Trophoblast cell (in vitro differentiated cells and primary cell): ENCODE measurements at regions not wholly inside any gene's neighbourhood (a gene's known extent, or its start where the extent isn't known, plus 50 kb on each side); places are given as distances from the start of the nearest gene placed in this dataset.

Experiments used
- DNase-seq, 2 donors: peaks; one replicate each; pipeline ENCODE4 v3.0.0-alpha.2; 2016
- H2AFZ ChIP-seq: 2 replicates; pipeline ENCODE4 v1.6.1; 2013; ENCODE audit warnings: low read length, moderate library complexity, mild to moderate bottlenecking; ENCODE audit not compliant: insufficient read depth, poor library complexity
- H2AK5ac ChIP-seq: 2 replicates; pipeline ENCODE4 v1.6.1; 2013; ENCODE audit warnings: mild to moderate bottlenecking, low read length
- H2BK120ac ChIP-seq: 2 replicates; pipeline ENCODE4 v1.6.1; 2013; ENCODE audit warnings: low read length, mild to moderate bottlenecking, moderate library complexity; ENCODE audit not compliant: insufficient read depth, poor library complexity
- H2BK12ac ChIP-seq: 2 replicates; pipeline ENCODE4 v1.6.1; 2013; ENCODE audit warnings: mild to moderate bottlenecking, low read length, moderate library complexity
- H2BK5ac ChIP-seq: 2 replicates; pipeline ENCODE4 v1.6.1; 2013; ENCODE audit warnings: low read length, low read depth, moderate library complexity, mild to moderate bottlenecking; ENCODE audit not compliant: poor library complexity
- H3K14ac ChIP-seq: 2 replicates; pipeline ENCODE4 v1.6.1; 2013; ENCODE audit warnings: mild to moderate bottlenecking, low read length
- H3K18ac ChIP-seq: 2 replicates; pipeline ENCODE4 v1.6.1; 2013; ENCODE audit warnings: mild to moderate bottlenecking, low read length
- H3K23ac ChIP-seq: 2 replicates; pipeline ENCODE4 v1.6.1; 2013; ENCODE audit warnings: low read length
- H3K27ac ChIP-seq: 2 replicates; pipeline ENCODE4 v1.5.1; 2013; ENCODE audit warnings: low read depth, mild to moderate bottlenecking, inconsistent platforms, low read length, moderate library complexity
- H3K27me3 ChIP-seq: 2 replicates; pipeline ENCODE4 v1.6.1; 2013; ENCODE audit warnings: inconsistent platforms, mild to moderate bottlenecking, low read length, moderate library complexity; ENCODE audit not compliant: insufficient read depth
- H3K36me3 ChIP-seq, 2 experiments: 1 replicate in 1 of 2; 2 replicates in 1 of 2; pipeline ENCODE4 v1.6.1; 2013; ENCODE audit warnings: low read length in 2 of 2, mild to moderate bottlenecking in 2 of 2, moderate library complexity in 1 of 2; ENCODE audit not compliant: insufficient read depth in 2 of 2, control insufficient read depth in 1 of 2
- H3K4ac ChIP-seq: 2 replicates; pipeline ENCODE4 v1.6.1; 2013; ENCODE audit warnings: low read depth, mild to moderate bottlenecking, low read length, moderate library complexity
- H3K4me1 ChIP-seq, 2 experiments: 1 replicate in 1 of 2; 2 replicates in 1 of 2; pipeline ENCODE4 v1.6.1; 2013; ENCODE audit warnings: low read length in 2 of 2, mild to moderate bottlenecking in 2 of 2, moderate library complexity in 1 of 2; ENCODE audit not compliant: insufficient read depth in 2 of 2, control insufficient read depth in 1 of 2
- H3K4me2 ChIP-seq: 2 replicates; pipeline ENCODE4 v1.6.1; 2013; ENCODE audit warnings: inconsistent platforms, mild to moderate bottlenecking, low read length, moderate library complexity
- H3K4me3 ChIP-seq: 2 replicates; pipeline ENCODE4 v1.5.1; 2013; ENCODE audit warnings: mild to moderate bottlenecking, low read depth, low read length, inconsistent platforms
- H3K79me1 ChIP-seq: one replicate; pipeline ENCODE4 v1.6.1; 2013; ENCODE audit warnings: low read length
- H3K79me2 ChIP-seq: 2 replicates; pipeline ENCODE4 v1.6.1; 2013; ENCODE audit warnings: low read length, mild to moderate bottlenecking; ENCODE audit not compliant: control insufficient read depth, insufficient read depth, poor library complexity
- H3K9ac ChIP-seq: 2 replicates; pipeline ENCODE4 v1.6.1; 2013; ENCODE audit warnings: mild to moderate bottlenecking, low read length
- H3K9me3 ChIP-seq: 2 replicates; pipeline ENCODE4 v1.6.1; 2013; ENCODE audit warnings: low read depth, mild to moderate bottlenecking, control low read depth, inconsistent platforms, low read length; ENCODE audit not compliant: insufficient read depth
- H4K12ac ChIP-seq: 2 replicates; pipeline ENCODE4 v1.6.1; 2013; ENCODE audit warnings: low read depth, mild to moderate bottlenecking, low read length, moderate library complexity
- H4K8ac ChIP-seq: 2 replicates; pipeline ENCODE4 v1.6.1; 2013; ENCODE audit warnings: low read depth, mild to moderate bottlenecking, low read length, moderate library complexity
- H4K91ac ChIP-seq: one replicate; pipeline ENCODE4 v1.6.1; 2013; ENCODE audit warnings: low read depth, mild to moderate bottlenecking, low read length, moderate library complexity
- WGBS: extraction: QIAGEN DNeasy Blood & Tissue Kit; methylation state at CpG from one replicate; pipeline ENCODE4 v1.1.7; 2013; ENCODE audit warnings: missing lambda C conversion rate; ENCODE audit not compliant: insufficient read length, insufficient coverage; ENCODE audit errors: extremely low coverage; 5-methylcytosine and 5-hydroxymethylcytosine counted together

DNA sequence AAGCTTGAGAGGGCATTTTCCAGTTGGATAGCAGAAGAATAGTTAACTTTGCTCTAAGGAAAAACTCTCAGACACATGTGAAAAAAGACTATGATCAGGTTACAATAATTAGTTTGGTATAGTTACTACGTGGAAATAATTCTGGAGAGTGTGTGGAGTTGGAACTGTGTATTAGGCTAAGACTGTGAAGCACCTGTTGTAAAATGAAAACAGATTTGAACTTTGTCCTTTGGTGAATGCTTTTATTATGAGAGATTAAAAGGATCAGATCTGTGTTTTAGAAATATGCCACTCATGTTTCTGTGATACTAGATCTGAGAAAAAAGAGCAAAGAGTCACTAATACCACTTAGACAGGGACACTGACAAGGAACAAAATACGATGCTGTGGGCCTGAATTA is 807.5 kb upstream of the ATXN8OS start:
- no peaks in the 10 kb centered on the region for H3K79me2 ChIP-seq
- WGBS = no CpG with 5 or more reads among the region's 2 CpGs
- H3K18ac ChIP-seq = no peak overlapping the region
- no peak for DNase-seq
- no peak overlapping the region for H4K91ac ChIP-seq
- H2BK120ac ChIP-seq = no peak overlapping the region
- H3K27me3 ChIP-seq = no peaks in the 10 kb centered on the region
- no peak overlapping the region for H2AFZ ChIP-seq
- no peak overlapping the region for H4K8ac ChIP-seq
- H2AK5ac ChIP-seq = no peak overlapping the region
- H3K9me3 ChIP-seq = no peaks in the 10 kb centered on the region
- H2BK12ac ChIP-seq = no peak overlapping the region
- H3K4ac ChIP-seq = no peak overlapping the region
- no peak overlapping the region for H4K12ac ChIP-seq
- no peak overlapping the region for H3K27ac ChIP-seq
- H3K14ac ChIP-seq = no peak overlapping the region
- no peak overlapping the region for H3K4me3 ChIP-seq
- no peak overlapping the region for H3K4me2 ChIP-seq
- no peaks in the 10 kb centered on the region for H3K4me1 ChIP-seq
- no peaks in the 10 kb centered on the region for H3K36me3 ChIP-seq
- H3K79me1 ChIP-seq = no peaks in the 10 kb centered on the region
- H3K9ac ChIP-seq = no peak overlapping the region
- H2BK5ac ChIP-seq = no peak overlapping the region
- no peak overlapping the region for H3K23ac ChIP-seq

DNA sequence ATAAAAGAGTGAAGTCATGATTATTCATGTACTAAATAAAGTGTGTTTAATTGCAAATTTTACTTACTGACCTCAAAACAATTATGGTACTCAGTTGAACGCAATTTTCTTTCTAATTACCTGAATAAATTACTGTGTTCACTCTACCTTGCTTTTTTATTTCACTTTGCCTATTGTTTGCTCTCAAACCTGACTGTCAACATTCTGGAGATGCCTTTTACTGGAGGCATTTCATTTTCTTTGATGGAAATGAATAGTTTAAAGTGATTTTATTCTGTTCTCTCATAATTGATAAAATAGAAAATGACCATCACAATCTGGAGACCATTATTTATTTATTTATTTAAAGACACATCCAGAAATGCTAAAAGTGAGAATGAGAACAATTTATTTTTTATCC is 811.5 kb upstream of the ATXN8OS start:
- no peak overlapping the region for H3K27ac ChIP-seq
- no peak overlapping the region for H4K8ac ChIP-seq
- no peaks in the 10 kb centered on the region for H3K9me3 ChIP-seq
- H2BK12ac ChIP-seq = no peak overlapping the region
- no peak overlapping the region for H2AFZ ChIP-seq
- no peak overlapping the region for H3K14ac ChIP-seq
- no peak overlapping the region for H2BK5ac ChIP-seq
- H3K79me1 ChIP-seq = no peaks in the 10 kb centered on the region
- H3K4me3 ChIP-seq = no peak overlapping the region
- no peak overlapping the region for H3K4ac ChIP-seq
- H3K18ac ChIP-seq = no peak overlapping the region
- no peak overlapping the region for H3K23ac ChIP-seq
- H3K9ac ChIP-seq = no peak overlapping the region
- H4K12ac ChIP-seq = no peak overlapping the region
- no peaks in the 10 kb centered on the region for H3K4me1 ChIP-seq
- no peak overlapping the region for H2AK5ac ChIP-seq
- H3K4me2 ChIP-seq = no peak overlapping the region
- no CpG with 5 or more reads among the region's 1 CpG for WGBS
- no peaks in the 10 kb centered on the region for H3K36me3 ChIP-seq
- peak in 1 of 2 donors; percentile 38 for DNase-seq
- no peaks in the 10 kb centered on the region for H3K79me2 ChIP-seq
- H2BK120ac ChIP-seq = no peak overlapping the region
- no peaks in the 10 kb centered on the region for H3K27me3 ChIP-seq
- H4K91ac ChIP-seq = no peak overlapping the region

DNA sequence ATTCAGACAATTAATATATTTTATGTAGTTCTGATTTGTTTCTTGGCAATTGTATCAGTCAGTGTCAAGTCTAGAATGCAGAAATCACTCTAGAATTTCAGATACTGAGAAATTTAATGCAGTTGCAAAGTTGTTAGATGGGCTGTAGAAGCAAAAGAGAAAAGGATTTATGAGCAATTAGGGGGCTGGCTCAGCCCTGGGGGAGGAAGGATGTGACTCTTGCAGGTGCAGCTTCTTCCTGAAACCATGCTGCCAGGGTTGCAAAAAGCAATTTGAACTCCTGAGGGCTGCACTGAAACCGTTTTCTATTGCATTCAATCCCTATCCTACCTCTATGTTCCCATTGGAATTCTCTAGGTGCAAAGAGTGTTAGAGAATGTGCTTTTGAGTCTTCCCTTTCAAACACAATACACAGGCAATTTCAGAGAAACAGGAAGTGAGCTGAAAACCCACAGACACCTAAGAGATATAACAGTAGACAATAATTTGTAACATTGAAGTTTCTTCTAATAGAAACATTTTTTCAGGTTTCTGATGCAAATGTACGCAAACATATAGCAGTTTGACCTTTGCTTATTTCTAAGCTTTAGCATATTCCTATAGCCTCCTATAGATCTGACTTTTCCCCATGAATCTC is 814.7 kb upstream of the ATXN8OS start:
- H3K9ac ChIP-seq = no peak overlapping the region
- H2AFZ ChIP-seq = no peak overlapping the region
- H3K14ac ChIP-seq = no peak overlapping the region
- H3K18ac ChIP-seq = no peak overlapping the region
- no peak overlapping the region for H2BK5ac ChIP-seq
- no peaks in the 10 kb centered on the region for H3K79me1 ChIP-seq
- H3K79me2 ChIP-seq = no peaks in the 10 kb centered on the region
- H2AK5ac ChIP-seq = no peak overlapping the region
- no peak overlapping the region for H4K8ac ChIP-seq
- H3K9me3 ChIP-seq = no peaks in the 10 kb centered on the region
- H3K23ac ChIP-seq = no peak overlapping the region
- no peaks in the 10 kb centered on the region for H3K27me3 ChIP-seq
- H3K36me3 ChIP-seq = no peaks in the 10 kb centered on the region
- H3K4me3 ChIP-seq = no peak overlapping the region
- no peak for DNase-seq
- no peaks in the 10 kb centered on the region for H3K4me1 ChIP-seq
- no peak overlapping the region for H4K12ac ChIP-seq
- WGBS = no CpG with 5 or more reads among the region's 2 CpGs
- H2BK120ac ChIP-seq = no peak overlapping the region
- H3K4ac ChIP-seq = no peak overlapping the region
- no peak overlapping the region for H2BK12ac ChIP-seq
- H3K27ac ChIP-seq = no peak overlapping the region
- no peak overlapping the region for H3K4me2 ChIP-seq
- no peak overlapping the region for H4K91ac ChIP-seq

DNA sequence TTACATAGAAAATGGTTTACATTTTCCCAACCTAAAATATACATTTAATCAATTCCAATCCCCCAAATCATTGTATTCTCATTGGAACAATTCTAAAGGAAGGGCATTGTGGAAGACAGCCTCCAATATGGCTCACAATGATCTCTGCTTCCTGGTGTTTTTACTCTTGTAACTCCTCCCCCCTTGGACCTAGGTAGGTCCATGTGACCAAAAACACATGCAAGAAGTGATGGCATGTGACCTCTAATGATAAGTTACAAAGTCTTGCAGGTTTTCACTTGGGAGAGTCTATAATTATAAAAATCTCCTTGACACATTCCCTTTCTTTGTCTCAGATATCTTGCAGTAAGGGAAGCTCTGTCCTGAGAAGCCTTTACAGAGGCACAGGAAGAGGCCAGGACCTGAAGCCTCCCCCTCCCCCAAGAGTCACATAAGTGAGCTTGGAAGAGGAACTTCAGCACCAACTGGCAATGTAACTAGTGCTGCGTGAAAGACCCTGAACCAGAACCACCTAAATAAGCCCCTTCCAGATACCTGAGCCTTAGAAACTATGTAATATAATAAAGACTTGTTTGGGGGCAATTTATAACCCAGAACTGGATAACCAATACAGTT is 816.2 kb upstream of the ATXN8OS start:
- H2AK5ac ChIP-seq = no peak overlapping the region
- H3K14ac ChIP-seq = no peak overlapping the region
- H3K18ac ChIP-seq = no peak overlapping the region
- no peak overlapping the region for H4K8ac ChIP-seq
- H2AFZ ChIP-seq = no peak overlapping the region
- H3K36me3 ChIP-seq = no peaks in the 10 kb centered on the region
- no CpG with 5 or more reads among the region's 1 CpG for WGBS
- no peak overlapping the region for H3K9ac ChIP-seq
- H3K4me1 ChIP-seq = no peaks in the 10 kb centered on the region
- no peak overlapping the region for H3K4me2 ChIP-seq
- H3K27me3 ChIP-seq = no peaks in the 10 kb centered on the region
- no peak overlapping the region for H3K27ac ChIP-seq
- no peak overlapping the region for H4K12ac ChIP-seq
- H3K4ac ChIP-seq = no peak overlapping the region
- H2BK12ac ChIP-seq = no peak overlapping the region
- no peaks in the 10 kb centered on the region for H3K79me1 ChIP-seq
- no peaks in the 10 kb centered on the region for H3K9me3 ChIP-seq
- H2BK120ac ChIP-seq = no peak overlapping the region
- DNase-seq = no peak
- no peak overlapping the region for H3K23ac ChIP-seq
- H2BK5ac ChIP-seq = no peak overlapping the region
- no peak overlapping the region for H3K4me3 ChIP-seq
- no peaks in the 10 kb centered on the region for H3K79me2 ChIP-seq
- H4K91ac ChIP-seq = no peak overlapping the region
